ENCODE measurements at regions not wholly inside any gene's neighbourhood (a gene's known extent, or its start where the extent isn't known, plus 50 kb on each side); places are given as distances from the start of the nearest gene placed in this dataset.
"Not testable (repeated sequence)": the region's sequence is repeated elsewhere in the genome, so short reads cannot be mapped to it uniquely, and the experiment has no call there.

DNA sequence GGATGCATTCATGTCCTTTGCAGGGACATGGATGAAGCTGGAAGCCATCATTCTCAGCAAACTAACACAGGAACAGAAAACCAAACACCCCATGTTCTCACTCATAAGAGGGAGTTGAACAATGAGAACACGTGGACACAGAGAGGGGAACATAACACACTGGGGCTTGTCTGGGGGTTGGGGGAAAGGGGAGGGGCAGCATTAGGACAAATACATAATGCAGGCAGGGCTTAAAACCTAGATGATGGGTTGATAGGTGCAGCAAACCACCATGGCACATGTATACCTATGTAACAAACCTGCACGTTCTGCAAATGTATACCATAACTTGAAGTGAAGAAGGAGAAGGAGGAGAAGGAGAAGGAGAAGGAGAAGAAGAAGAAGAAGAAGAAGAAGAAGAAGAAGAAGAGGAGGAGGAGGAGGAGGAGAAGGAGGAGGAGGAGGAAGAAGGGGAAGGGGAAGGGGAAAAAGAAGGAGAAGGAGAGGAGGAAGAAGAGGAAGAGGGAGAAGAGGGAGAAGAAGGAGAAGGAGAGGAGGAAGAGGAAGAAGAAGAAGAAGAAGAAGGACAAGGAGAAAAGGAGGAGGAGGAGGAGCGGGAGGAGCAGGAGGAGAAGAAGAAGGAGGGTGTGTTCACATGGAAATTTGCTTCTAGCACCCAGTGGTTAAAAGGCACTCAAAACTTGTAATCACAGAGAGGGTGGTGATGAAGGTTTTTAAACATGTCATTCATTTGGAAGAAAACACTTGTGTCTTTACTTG, 133.5 kb upstream of the TPTE start:
- TF ChIP-seq EZH2 (IDR thresholded peaks at IDR 0.05; ENCODE audit: insufficient read depth, poor library complexity, severe bottlenecking); EZH2phosphoT487 (IDR thresholded peaks at IDR 0.05; ENCODE audit: insufficient read depth, low read depth): not testable (repeated sequence)
